Esophagus muscularis mucosa (tissue), 3 donors: ENCODE measurements at regions not wholly inside any gene's neighbourhood (a gene's known extent, or its start where the extent isn't known, plus 50 kb on each side); places are given as distances from the start of the nearest gene placed in this dataset.

ENCODE experiments used
- POLR2A ChIP-seq: fragments of 450-650 bp; IDR thresholded peaks from one replicate; pipeline ENCODE4 v1.6.1; 2017; ENCODE audit warnings: antibody characterized with exemption, moderate library complexity, mild to moderate bottlenecking, low read depth
- POLR2AphosphoS5 ChIP-seq, 2 donors: sonication (generic); formaldehyde crosslinking; IDR thresholded peaks; one replicate each; pipeline ENCODE4 v1.6.1; 2017; ENCODE audit warnings: antibody characterized with exemption in 2 of 2
- TF ChIP-seq, protein P1 (sequence below), 3 experiments: fragments of 200-600 bp in 2 of 3; fragments of 450-650 bp in 1 of 3; sonication (generic) in 2 of 3; IDR thresholded peaks; one replicate each; pipeline ENCODE4 v1.5.1; 2017 to 2019; ENCODE audit warnings: antibody characterized with exemption in 3 of 3, mild to moderate bottlenecking in 2 of 3, moderate library complexity in 1 of 3

DNA sequence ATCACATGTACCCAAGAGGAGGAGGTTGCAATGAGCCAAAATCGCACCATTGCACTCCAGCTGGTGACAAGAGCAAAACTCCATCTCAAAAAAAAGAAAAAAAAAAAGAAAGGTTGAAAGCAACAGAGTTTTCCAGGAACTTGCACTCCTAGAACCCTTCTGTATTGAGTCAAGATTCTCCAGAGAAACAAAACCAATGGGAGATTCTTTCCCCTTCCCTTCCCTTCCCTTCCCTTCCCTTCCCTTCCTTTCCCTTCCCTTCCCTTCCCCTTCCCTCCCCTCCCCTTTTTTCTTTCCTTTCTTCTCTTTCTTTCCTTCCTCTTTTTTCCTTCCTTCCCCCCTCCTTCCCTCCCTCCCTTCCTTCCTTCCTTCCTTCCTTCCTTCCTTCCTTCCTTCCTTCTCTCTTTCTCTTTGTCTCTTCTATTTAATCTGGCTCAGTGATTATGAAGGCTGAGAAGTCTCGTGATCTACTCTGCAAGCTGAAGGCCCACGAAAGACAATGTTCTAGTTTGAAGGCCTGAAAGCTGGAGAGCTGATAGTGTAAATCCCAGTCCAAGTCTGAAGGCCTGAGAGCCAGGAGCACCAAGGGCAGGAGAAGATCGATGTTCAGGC is 59.6 kb upstream of the CNTLN start:
- TF ChIP-seq, protein P1, sequence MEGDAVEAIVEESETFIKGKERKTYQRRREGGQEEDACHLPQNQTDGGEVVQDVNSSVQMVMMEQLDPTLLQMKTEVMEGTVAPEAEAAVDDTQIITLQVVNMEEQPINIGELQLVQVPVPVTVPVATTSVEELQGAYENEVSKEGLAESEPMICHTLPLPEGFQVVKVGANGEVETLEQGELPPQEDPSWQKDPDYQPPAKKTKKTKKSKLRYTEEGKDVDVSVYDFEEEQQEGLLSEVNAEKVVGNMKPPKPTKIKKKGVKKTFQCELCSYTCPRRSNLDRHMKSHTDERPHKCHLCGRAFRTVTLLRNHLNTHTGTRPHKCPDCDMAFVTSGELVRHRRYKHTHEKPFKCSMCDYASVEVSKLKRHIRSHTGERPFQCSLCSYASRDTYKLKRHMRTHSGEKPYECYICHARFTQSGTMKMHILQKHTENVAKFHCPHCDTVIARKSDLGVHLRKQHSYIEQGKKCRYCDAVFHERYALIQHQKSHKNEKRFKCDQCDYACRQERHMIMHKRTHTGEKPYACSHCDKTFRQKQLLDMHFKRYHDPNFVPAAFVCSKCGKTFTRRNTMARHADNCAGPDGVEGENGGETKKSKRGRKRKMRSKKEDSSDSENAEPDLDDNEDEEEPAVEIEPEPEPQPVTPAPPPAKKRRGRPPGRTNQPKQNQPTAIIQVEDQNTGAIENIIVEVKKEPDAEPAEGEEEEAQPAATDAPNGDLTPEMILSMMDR (IDR thresholded peaks at IDR 0.05) = no peak
- no peak for TF ChIP-seq POLR2A
- TF ChIP-seq POLR2AphosphoS5 (IDR thresholded peaks at IDR 0.05) = no peak
